ENCODE measurements at regions not wholly inside any gene's neighbourhood (a gene's known extent, or its start where the extent isn't known, plus 50 kb on each side); places are given as distances from the start of the nearest gene placed in this dataset.

DNA sequence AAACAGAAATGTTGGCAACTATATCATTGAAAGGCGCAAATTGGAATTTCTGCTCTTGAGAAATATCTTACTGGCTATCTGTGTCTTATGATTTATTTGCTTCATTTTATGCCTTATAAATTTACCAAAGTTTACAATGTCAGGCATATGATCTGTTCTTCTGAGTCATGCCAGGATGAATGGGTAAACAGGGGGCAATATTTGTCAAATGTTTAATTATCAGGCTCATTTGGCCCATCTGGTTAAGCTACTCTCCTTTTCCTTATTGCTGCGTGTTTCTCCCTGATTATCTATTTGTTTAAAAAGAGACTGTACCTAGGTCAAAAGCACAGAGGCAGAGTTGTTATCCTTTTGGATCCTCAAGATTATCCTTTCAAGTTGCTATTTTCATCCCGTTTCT, 903.8 kb upstream of the PCDH10 start:
- no peak for TF ChIP-seq EZH2phosphoT487 (conservative IDR thresholded peaks at IDR 0.05; ENCODE audit: low read length)
- TF ChIP-seq, protein P1, sequence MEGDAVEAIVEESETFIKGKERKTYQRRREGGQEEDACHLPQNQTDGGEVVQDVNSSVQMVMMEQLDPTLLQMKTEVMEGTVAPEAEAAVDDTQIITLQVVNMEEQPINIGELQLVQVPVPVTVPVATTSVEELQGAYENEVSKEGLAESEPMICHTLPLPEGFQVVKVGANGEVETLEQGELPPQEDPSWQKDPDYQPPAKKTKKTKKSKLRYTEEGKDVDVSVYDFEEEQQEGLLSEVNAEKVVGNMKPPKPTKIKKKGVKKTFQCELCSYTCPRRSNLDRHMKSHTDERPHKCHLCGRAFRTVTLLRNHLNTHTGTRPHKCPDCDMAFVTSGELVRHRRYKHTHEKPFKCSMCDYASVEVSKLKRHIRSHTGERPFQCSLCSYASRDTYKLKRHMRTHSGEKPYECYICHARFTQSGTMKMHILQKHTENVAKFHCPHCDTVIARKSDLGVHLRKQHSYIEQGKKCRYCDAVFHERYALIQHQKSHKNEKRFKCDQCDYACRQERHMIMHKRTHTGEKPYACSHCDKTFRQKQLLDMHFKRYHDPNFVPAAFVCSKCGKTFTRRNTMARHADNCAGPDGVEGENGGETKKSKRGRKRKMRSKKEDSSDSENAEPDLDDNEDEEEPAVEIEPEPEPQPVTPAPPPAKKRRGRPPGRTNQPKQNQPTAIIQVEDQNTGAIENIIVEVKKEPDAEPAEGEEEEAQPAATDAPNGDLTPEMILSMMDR (IDR thresholded peaks at IDR 0.05; ENCODE audit: insufficient read depth, low read length, poor library complexity, severe bottlenecking) = no peak

All from SU-DHL-6 (cell line).